HEK293 (cell line): ENCODE measurements at regions not wholly inside any gene's neighbourhood (a gene's known extent, or its start where the extent isn't known, plus 50 kb on each side); places are given as distances from the start of the nearest gene placed in this dataset.

ENCODE experiments used
- CTCF ChIA-PET: fragments of 350-600 bp; formaldehyde crosslinking; extraction: SDS; loops from one replicate; lab custom pipeline; 2021; ENCODE audit warnings: antibody characterized with exemption; lab: Yijun Ruan, JAX
- POLR2A ChIA-PET: fragments of 300-600 bp; formaldehyde crosslinking; extraction: SDS; loops from one replicate; lab custom pipeline; 2020; ENCODE audit warnings: antibody characterized with exemption, inconsistent platforms; lab: Yijun Ruan, JAX
- H3K27ac ChIP-seq: fragments of 200-500 bp; sonication (Bioruptor generic); 2 replicates; pipeline ENCODE4 v1.5.1; 2014; ENCODE audit warnings: low read depth, low read length, control low read depth, inconsistent platforms; ENCODE audit errors: extremely low read depth
- H3K36me3 ChIP-seq, 2 experiments: fragments of 200-500 bp in 1 of 2; sonication (Bioruptor generic) in 1 of 2; 1 replicate in 1 of 2; 2 replicates in 1 of 2; pipeline ENCODE4 v1.5.1; 2014 to 2017; ENCODE audit warnings: inconsistent platforms in 2 of 2, low read length in 2 of 2; ENCODE audit not compliant: control insufficient read depth in 2 of 2, insufficient read depth in 1 of 2
- H3K4me1 ChIP-seq: fragments of 200-500 bp; sonication (Bioruptor generic); 2 replicates; pipeline ENCODE4 v1.5.1; 2014; ENCODE audit warnings: mild to moderate bottlenecking, low read length, inconsistent platforms; ENCODE audit not compliant: control insufficient read depth, insufficient read depth
- H3K4me3 ChIP-seq: 2 replicates; pipeline ENCODE4 v1.5.1; 2011; ENCODE audit warnings: low read depth, mild to moderate bottlenecking, control low read depth, low read length, moderate library complexity
- H3K9me3 ChIP-seq: fragments of 200-500 bp; sonication (Bioruptor generic); 2 replicates; pipeline ENCODE4 v1.5.1; 2014; ENCODE audit warnings: low read depth, low read length, inconsistent platforms; ENCODE audit not compliant: control insufficient read depth, insufficient read depth
- GLIS2 ChIP-seq: fragments of 450-650 bp; formaldehyde crosslinking; IDR thresholded peaks from 2 replicates; pipeline ENCODE4 v1.5.1; 2016; ENCODE audit warnings: missing biosample characterization, missing genetic modification characterization
- IKZF3 ChIP-seq: fragments of 450-650 bp; IDR thresholded peaks from 2 replicates; pipeline ENCODE4 v1.5.0; 2018; ENCODE audit warnings: missing biosample characterization, mild to moderate bottlenecking, missing genetic modification characterization, moderate library complexity
- MZF1 ChIP-seq: fragments of 450-650 bp; formaldehyde crosslinking; IDR thresholded peaks from 2 replicates; pipeline ENCODE4 v1.5.1; 2017; ENCODE audit warnings: missing biosample characterization, missing genetic modification characterization, borderline replicate concordance
- OSR2 ChIP-seq: fragments of 450-650 bp; formaldehyde crosslinking; IDR thresholded peaks from 2 replicates; pipeline ENCODE4 v1.5.1; 2016; ENCODE audit warnings: missing biosample characterization, missing genetic modification characterization
- TCF7L2 ChIP-seq: IDR thresholded peaks from 2 replicates; pipeline ENCODE4 v1.6.1; 2011; ENCODE audit warnings: low read depth, mild to moderate bottlenecking, inconsistent platforms, low read length, moderate library complexity, borderline replicate concordance
- ZBTB7A ChIP-seq: fragments of 450-650 bp; formaldehyde crosslinking; IDR thresholded peaks from 2 replicates; pipeline ENCODE4 v1.5.1; 2016; ENCODE audit warnings: low read depth, missing biosample characterization, missing genetic modification characterization
- ZFHX2 ChIP-seq: fragments of 450-650 bp; formaldehyde crosslinking; conservative IDR thresholded peaks from 2 replicates; pipeline ENCODE4 v1.5.1; 2016; ENCODE audit warnings: missing biosample characterization, missing genetic modification characterization
- ZFP3 ChIP-seq: fragments of 450-650 bp; formaldehyde crosslinking; IDR thresholded peaks from 2 replicates; pipeline ENCODE4 v1.5.1; 2016; ENCODE audit warnings: low read depth, missing biosample characterization, missing genetic modification characterization
- ZNF133 ChIP-seq: fragments of 450-650 bp; formaldehyde crosslinking; IDR thresholded peaks from 2 replicates; pipeline ENCODE4 v1.5.1; 2016; ENCODE audit warnings: missing biosample characterization, missing genetic modification characterization
- ZNF140 ChIP-seq: fragments of 450-650 bp; formaldehyde crosslinking; IDR thresholded peaks from 2 replicates; pipeline ENCODE4 v1.5.1; 2016; ENCODE audit warnings: missing biosample characterization, missing genetic modification characterization
- ZNF175 ChIP-seq: fragments of 450-650 bp; formaldehyde crosslinking; IDR thresholded peaks from 2 replicates; pipeline ENCODE4 v1.5.1; 2016; ENCODE audit warnings: missing biosample characterization, missing genetic modification characterization
- ZNF18 ChIP-seq: fragments of 450-650 bp; formaldehyde crosslinking; IDR thresholded peaks from 2 replicates; pipeline ENCODE4 v1.5.1; 2016; ENCODE audit warnings: missing biosample characterization, missing genetic modification characterization
- ZNF184 ChIP-seq: fragments of 450-650 bp; IDR thresholded peaks from 2 replicates; pipeline ENCODE4 v1.5.1; 2018; ENCODE audit warnings: missing biosample characterization, mild to moderate bottlenecking, missing genetic modification characterization
- ZNF24 ChIP-seq: fragments of 450-650 bp; formaldehyde crosslinking; IDR thresholded peaks from 2 replicates; pipeline ENCODE4 v1.5.1; 2016; ENCODE audit warnings: missing biosample characterization, missing genetic modification characterization
- ZNF302 ChIP-seq: fragments of 450-650 bp; formaldehyde crosslinking; IDR thresholded peaks from 2 replicates; pipeline ENCODE4 v1.5.1; 2016; ENCODE audit warnings: missing biosample characterization, missing genetic modification characterization, low read depth
- ZNF433 ChIP-seq: fragments of 450-650 bp; formaldehyde crosslinking; IDR thresholded peaks from 2 replicates; pipeline ENCODE4 v1.5.1; 2016; ENCODE audit warnings: missing biosample characterization, missing genetic modification characterization, low read depth
- ZNF521 ChIP-seq: fragments of 450-650 bp; formaldehyde crosslinking; IDR thresholded peaks from 2 replicates; pipeline ENCODE4 v1.5.1; 2017; ENCODE audit warnings: missing biosample characterization, mild to moderate bottlenecking, missing genetic modification characterization
- ZNF558 ChIP-seq: fragments of 450-650 bp; formaldehyde crosslinking; IDR thresholded peaks from 2 replicates; pipeline ENCODE4 v1.5.1; 2016; ENCODE audit warnings: missing biosample characterization, missing genetic modification characterization
- ZNF621 ChIP-seq: fragments of 450-650 bp; formaldehyde crosslinking; IDR thresholded peaks from 2 replicates; pipeline ENCODE4 v1.5.1; 2017; ENCODE audit warnings: missing biosample characterization, missing genetic modification characterization
- ZNF624 ChIP-seq: fragments of 450-650 bp; formaldehyde crosslinking; IDR thresholded peaks from 2 replicates; pipeline ENCODE4 v1.5.1; 2017; ENCODE audit warnings: missing biosample characterization, missing genetic modification characterization
- ZNF629 ChIP-seq: fragments of 450-650 bp; formaldehyde crosslinking; IDR thresholded peaks from 2 replicates; pipeline ENCODE4 v1.5.1; 2017; ENCODE audit warnings: missing biosample characterization, missing genetic modification characterization
- ZNF704 ChIP-seq: fragments of 450-650 bp; formaldehyde crosslinking; IDR thresholded peaks from 2 replicates; pipeline ENCODE4 v1.5.1; 2016; ENCODE audit warnings: missing biosample characterization, missing genetic modification characterization
- ZNF76 ChIP-seq: fragments of 450-650 bp; formaldehyde crosslinking; IDR thresholded peaks from 2 replicates; pipeline ENCODE4; 2016; ENCODE audit warnings: low read depth, missing biosample characterization, missing genetic modification characterization, borderline replicate concordance
- ZNF830 ChIP-seq: fragments of 450-650 bp; IDR thresholded peaks from 2 replicates; pipeline ENCODE4 v1.5.0; 2018; ENCODE audit warnings: missing biosample characterization, missing genetic modification characterization, low read depth, mild to moderate bottlenecking, moderate library complexity
- ZSCAN23 ChIP-seq: fragments of 450-650 bp; formaldehyde crosslinking; IDR thresholded peaks from 2 replicates; pipeline ENCODE4 v1.5.1; 2016; ENCODE audit warnings: missing biosample characterization, missing genetic modification characterization

- ChIA-PET POLR2A (no interaction called here), CTCF (no interaction called here)
- H3K9me3 ChIP-seq, result no peaks in the 10 kb centered on the region
- H3K36me3 ChIP-seq, result no peaks in the 10 kb centered on the region
- H3K4me1 ChIP-seq, result no peaks in the 10 kb centered on the region
- TF ChIP-seq ZFHX2 (no peak), ZNF521 (tag by site-specific recombination) (no peak), ZNF830 (tag by site-specific recombination) (no peak), ZNF76 (no peak), ZNF24 (tag by site-specific recombination) (no peak), GLIS2 (tag by site-specific recombination) (no peak), ZNF624 (tag by site-specific recombination) (no peak), TCF7L2 (no peak)
- TF ChIP-seq, all 188 proteins: peak for 0
- Histone ChIP-seq H3K27ac (no peak overlapping the region), H3K4me3 (no peak overlapping the region)
These were observed 898.5 kb upstream of the KCND2 start for GRCh38 chr7:119374436-119374835.

GRCh38 chr7:119377861-119378260 lies 895.1 kb upstream of the KCND2 start:
- Histone ChIP-seq H3K4me3 (no peak overlapping the region), H3K27ac (no peak overlapping the region)
- TF ChIP-seq ZNF830 (tag by site-specific recombination) (no peak), ZNF133 (tag by site-specific recombination) (no peak), ZFP3 (tag by site-specific recombination) (no peak), ZNF704 (tag by site-specific recombination) (no peak), ZNF184 (tag by site-specific recombination) (no peak), ZNF140 (tag by site-specific recombination) (no peak), ZNF558 (tag by site-specific recombination) (no peak), OSR2 (tag by site-specific recombination) (no peak), ZNF175 (tag by site-specific recombination) (no peak), ZNF18 (tag by site-specific recombination) (no peak), ZNF621 (no peak), ZSCAN23 (tag by site-specific recombination) (no peak), ZBTB7A (tag by site-specific recombination) (no peak), MZF1 (tag by site-specific recombination) (no peak), ZNF433 (tag by site-specific recombination) (no peak), IKZF3 (tag by site-specific recombination) (no peak), ZNF629 (tag by site-specific recombination) (no peak), ZNF302 (tag by site-specific recombination) (no peak)
- TF ChIP-seq, all 188 proteins: peak for 0
- Histone ChIP-seq H3K36me3 (no peaks in the 10 kb centered on the region), H3K4me1 (no peaks in the 10 kb centered on the region), H3K9me3 (no peaks in the 10 kb centered on the region)
- ChIA-PET CTCF (no interaction called here), POLR2A (no interaction called here)
